CD14-positive monocyte (primary cell): ENCODE measurements at regions not wholly inside any gene's neighbourhood (a gene's known extent, or its start where the extent isn't known, plus 50 kb on each side); places are given as distances from the start of the nearest gene placed in this dataset.

ENCODE experiments used
- DNase-seq, 3 donors: peaks; one replicate each; pipeline ENCODE4 v3.0.0-alpha.2; 2011 to 2022
- H2AFZ ChIP-seq: 2 replicates; pipeline ENCODE4 v1.6.0; 2012; ENCODE audit warnings: mild to moderate bottlenecking, low read depth, low read length, inconsistent platforms; ENCODE audit not compliant: insufficient read depth, poor library complexity, severe bottlenecking
- H3K27ac ChIP-seq, 2 donors: 1 replicate in 1 of 2; 2 replicates in 1 of 2; pipeline ENCODE4 v1.5.1; 2012 to 2013; ENCODE audit warnings: low read length in 2 of 2, control low read depth in 1 of 2, inconsistent platforms in 1 of 2, low read depth in 1 of 2, mild to moderate bottlenecking in 1 of 2
- H3K27me3 ChIP-seq, 2 donors: one replicate each; pipeline versions ENCODE4 v1.6.0 to v1.6.1; 2011 to 2013; ENCODE audit warnings: low read length in 2 of 2; ENCODE audit not compliant: control insufficient read depth in 2 of 2, insufficient read depth in 2 of 2
- H3K36me3 ChIP-seq, 2 donors: replicated peaks in 1 of 2; 1 replicate in 1 of 2; 2 replicates in 1 of 2; pipeline versions ENCODE4 v1.5.1 to v1.6.1; 2012 to 2013; ENCODE audit warnings: low read length in 2 of 2, control low read depth in 1 of 2, inconsistent platforms in 1 of 2, mild to moderate bottlenecking in 1 of 2; ENCODE audit not compliant: insufficient read depth in 2 of 2, control insufficient read depth in 1 of 2
- H3K4me1 ChIP-seq, 2 donors: 1 replicate in 1 of 2; 2 replicates in 1 of 2; pipeline versions ENCODE4 v1.5.1 to v1.6.1; 2012 to 2013; ENCODE audit warnings: low read length in 2 of 2, control low read depth in 1 of 2, inconsistent platforms in 1 of 2, mild to moderate bottlenecking in 1 of 2, moderate library complexity in 1 of 2; ENCODE audit not compliant: insufficient read depth in 2 of 2, control insufficient read depth in 1 of 2
- H3K4me2 ChIP-seq: replicated peaks from 2 replicates; pipeline ENCODE3; 2012; ENCODE audit warnings: low read length, moderate library complexity, mild to moderate bottlenecking; ENCODE audit not compliant: poor library complexity, severe bottlenecking; ENCODE audit errors: extremely low read depth
- H3K4me3 ChIP-seq, 3 experiments: fragments of 200-600 bp in 1 of 3; sonication (generic) in 1 of 3; replicated peaks in 1 of 3; 1 replicate in 2 of 3; 2 replicates in 1 of 3; pipeline ENCODE4 v1.5.1; 2011 to 2013; ENCODE audit warnings: low read length in 3 of 3, mild to moderate bottlenecking in 3 of 3, control low read depth in 2 of 3, low read depth in 2 of 3, inconsistent platforms in 1 of 3, moderate library complexity in 1 of 3
- H3K79me2 ChIP-seq: 2 replicates; pipeline ENCODE4 v1.6.0; 2012; ENCODE audit warnings: mild to moderate bottlenecking, control low read depth, inconsistent platforms, low read length, moderate library complexity; ENCODE audit not compliant: insufficient read depth
- H3K9ac ChIP-seq: 2 replicates; pipeline ENCODE4 v1.6.0; 2017; ENCODE audit warnings: low read length, mild to moderate bottlenecking; ENCODE audit not compliant: insufficient read depth, poor library complexity, severe bottlenecking
- H3K9me3 ChIP-seq, 2 donors: replicated peaks in 1 of 2; 1 replicate in 1 of 2; 2 replicates in 1 of 2; pipeline versions ENCODE4 v1.5.1 to v1.6.1; 2012 to 2013; ENCODE audit warnings: low read length in 2 of 2, control low read depth in 1 of 2; ENCODE audit not compliant: control insufficient read depth in 1 of 2, insufficient read depth in 1 of 2
- H4K20me1 ChIP-seq: 2 replicates; pipeline ENCODE4 v1.6.0; 2012; ENCODE audit warnings: mild to moderate bottlenecking, low read length, control low read depth, moderate library complexity; ENCODE audit not compliant: insufficient read depth
- H3K27ac Mint-ChIP-seq, 7 donors: one replicate each; pipeline ENCODE4 v1.8.0; 2020; ENCODE audit warnings: mild to moderate bottlenecking in 7 of 7, mixed read lengths in 7 of 7, moderate library complexity in 6 of 7, inconsistent platforms in 2 of 7
- H3K27me3 Mint-ChIP-seq, 3 donors: one replicate each; pipeline ENCODE4 v1.8.0; 2021 to 2022; ENCODE audit warnings: low read depth in 3 of 3, mild to moderate bottlenecking in 3 of 3, mixed read lengths in 3 of 3, moderate library complexity in 3 of 3, inconsistent platforms in 1 of 3
- H3K36me3 Mint-ChIP-seq, 2 donors: one replicate each; pipeline ENCODE4 v1.8.0; 2020; ENCODE audit warnings: mixed read lengths in 2 of 2, inconsistent platforms in 1 of 2, mild to moderate bottlenecking in 1 of 2
- H3K4me1 Mint-ChIP-seq: one replicate; pipeline ENCODE4 v1.8.0; 2020; ENCODE audit warnings: mild to moderate bottlenecking, mixed read lengths
- H3K4me3 Mint-ChIP-seq, 2 donors: one replicate each; pipeline ENCODE4 v1.8.0; 2020; ENCODE audit warnings: mild to moderate bottlenecking in 2 of 2, mixed read lengths in 2 of 2, moderate library complexity in 1 of 2
- H3K9me3 Mint-ChIP-seq, 7 donors: one replicate each; pipeline ENCODE4 v1.8.0; 2020 to 2022; ENCODE audit warnings: mixed read lengths in 7 of 7, mild to moderate bottlenecking in 6 of 7, moderate library complexity in 6 of 7, inconsistent platforms in 2 of 7
- WGBS: methylation state at CpG from one replicate; pipeline ENCODE4 v1.1.5; 2013; ENCODE audit warnings: missing lambda C conversion rate; ENCODE audit not compliant: insufficient coverage; 5-methylcytosine and 5-hydroxymethylcytosine counted together
- intact Hi-C, 2 donors: fragments of 100-400 bp; cut with micrococcal nuclease; formaldehyde crosslinking; loops; one replicate each; pipeline versions ENCODE4 v1.15.0 to v1.15.1; 2023
- TF ChIP-seq, protein P1 (sequence below): fragments of 200-600 bp; IDR thresholded peaks from one replicate; pipeline ENCODE4 v1.8.0; 2022; ENCODE audit warnings: antibody characterized with exemption, mild to moderate bottlenecking

GRCh38 chr10:111199587-111199986 is 122.8 kb downstream of the ADRA2A start:
- H2AFZ ChIP-seq = no peak overlapping the region
- H3K4me3 Mint-ChIP-seq = no peak overlapping the region
- no peaks in the 10 kb centered on the region for H3K9me3 ChIP-seq
- H3K79me2 ChIP-seq = no peaks in the 10 kb centered on the region
- peaks cover 0 to 3% (median 2%) of the 10 kb centered on the region in 7 donors for H3K9me3 Mint-ChIP-seq
- no peak overlapping the region for H3K4me3 ChIP-seq
- TF ChIP-seq, protein P1, sequence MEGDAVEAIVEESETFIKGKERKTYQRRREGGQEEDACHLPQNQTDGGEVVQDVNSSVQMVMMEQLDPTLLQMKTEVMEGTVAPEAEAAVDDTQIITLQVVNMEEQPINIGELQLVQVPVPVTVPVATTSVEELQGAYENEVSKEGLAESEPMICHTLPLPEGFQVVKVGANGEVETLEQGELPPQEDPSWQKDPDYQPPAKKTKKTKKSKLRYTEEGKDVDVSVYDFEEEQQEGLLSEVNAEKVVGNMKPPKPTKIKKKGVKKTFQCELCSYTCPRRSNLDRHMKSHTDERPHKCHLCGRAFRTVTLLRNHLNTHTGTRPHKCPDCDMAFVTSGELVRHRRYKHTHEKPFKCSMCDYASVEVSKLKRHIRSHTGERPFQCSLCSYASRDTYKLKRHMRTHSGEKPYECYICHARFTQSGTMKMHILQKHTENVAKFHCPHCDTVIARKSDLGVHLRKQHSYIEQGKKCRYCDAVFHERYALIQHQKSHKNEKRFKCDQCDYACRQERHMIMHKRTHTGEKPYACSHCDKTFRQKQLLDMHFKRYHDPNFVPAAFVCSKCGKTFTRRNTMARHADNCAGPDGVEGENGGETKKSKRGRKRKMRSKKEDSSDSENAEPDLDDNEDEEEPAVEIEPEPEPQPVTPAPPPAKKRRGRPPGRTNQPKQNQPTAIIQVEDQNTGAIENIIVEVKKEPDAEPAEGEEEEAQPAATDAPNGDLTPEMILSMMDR = no peak
- no peaks in the 10 kb centered on the region for H3K27me3 ChIP-seq
- intact Hi-C loops = no loop called here
- no peak for DNase-seq
- H3K27me3 Mint-ChIP-seq = peaks cover 1 to 3% (median 1%) of the 10 kb centered on the region in 3 donors
- no peaks in the 10 kb centered on the region for H3K36me3 Mint-ChIP-seq
- H3K27ac Mint-ChIP-seq = no peak overlapping the region
- 88% methylated on average over 3 of the region's 4 CpGs for WGBS
- H3K4me1 ChIP-seq = no peaks in the 10 kb centered on the region
- H4K20me1 ChIP-seq = no peaks in the 10 kb centered on the region
- no peak overlapping the region for H3K9ac ChIP-seq
- H3K27ac ChIP-seq = no peak overlapping the region
- H3K4me2 ChIP-seq = no peak overlapping the region
- H3K36me3 ChIP-seq = no peaks in the 10 kb centered on the region
- no peaks in the 10 kb centered on the region for H3K4me1 Mint-ChIP-seq

DNA sequence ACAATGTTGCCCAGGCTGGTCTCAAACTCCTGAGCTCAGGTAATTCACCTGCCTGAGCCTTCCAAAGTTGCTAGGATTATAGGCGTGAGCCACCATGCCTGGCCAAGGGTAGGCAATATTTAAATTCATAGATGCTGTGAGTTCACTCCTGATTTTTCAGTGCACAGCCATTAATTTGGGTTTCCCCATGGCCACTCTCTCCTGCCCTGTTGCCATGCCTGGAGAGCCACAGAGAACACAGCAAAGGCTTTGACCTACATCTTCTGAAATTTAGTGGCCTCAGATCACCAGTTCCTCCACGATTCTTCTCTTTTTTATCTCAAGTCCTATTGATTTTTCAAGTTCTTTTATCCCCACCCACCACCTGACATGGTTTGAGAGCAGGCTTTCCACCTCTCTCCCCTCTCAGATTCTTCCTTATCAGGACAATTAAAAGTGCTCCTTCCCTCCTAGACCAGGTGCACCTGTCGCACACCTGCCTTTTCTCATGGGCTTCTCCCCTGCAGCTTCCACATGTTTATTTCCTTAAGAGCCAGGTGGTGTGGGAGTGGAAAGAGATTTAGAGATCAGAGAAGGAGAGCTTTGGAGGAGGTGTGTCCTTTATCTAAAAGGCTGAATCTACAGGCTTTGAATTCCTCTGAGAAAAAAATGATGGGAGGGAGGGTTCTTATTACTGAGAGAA is 123.8 kb downstream of the ADRA2A start:
- WGBS = 88% methylated on average over 1 of the region's 3 CpGs
- intact Hi-C loops = no loop called here

More for the DNA sequence above, 123.8 kb downstream of the ADRA2A start:
- Mint-ChIP-seq H3K27ac (peak overlapping the region in 1 of 7 donors; percentile 7), H3K27me3 (peaks cover 1 to 3% (median 1%) of the 10 kb centered on the region in 3 donors), H3K36me3 (no peaks in the 10 kb centered on the region), H3K9me3 (peaks cover 0 to 3% (median 0%) of the 10 kb centered on the region in 7 donors), H3K4me1 (no peaks in the 10 kb centered on the region), H3K4me3 (no peak overlapping the region)
- Histone ChIP-seq H2AFZ (no peak overlapping the region), H3K4me2 (no peak overlapping the region), H3K4me3 (no peak overlapping the region), H3K27ac (no peak overlapping the region), H3K9me3 (no peaks in the 10 kb centered on the region), H4K20me1 (no peaks in the 10 kb centered on the region), H3K27me3 (no peaks in the 10 kb centered on the region), H3K79me2 (no peaks in the 10 kb centered on the region), H3K4me1 (no peaks in the 10 kb centered on the region), H3K9ac (no peak overlapping the region), H3K36me3 (no peaks in the 10 kb centered on the region)
- DNase-seq = no peak
- TF ChIP-seq, protein P1 = no peak
